GM12864 (cell line): ENCODE measurements at regions not wholly inside any gene's neighbourhood (a gene's known extent, or its start where the extent isn't known, plus 50 kb on each side); places are given as distances from the start of the nearest gene placed in this dataset.

Experiments
- DNase-seq: peaks from one replicate; pipeline ENCODE4 v3.0.0-alpha.2; 2011; ENCODE audit warnings: low read depth
- H3K4me3 ChIP-seq: 2 replicates; pipeline ENCODE4 v1.5.1; 2011; ENCODE audit warnings: mild to moderate bottlenecking, low read depth, low read length, control low read depth
- CTCF ChIP-seq: IDR thresholded peaks from 2 replicates; pipeline ENCODE4 v1.5.1; 2011; ENCODE audit warnings: low read depth, mild to moderate bottlenecking, moderate library complexity, low read length, control low read depth, inconsistent platforms; ENCODE audit errors: missing control alignments

GRCh38 chr1:104905322-104905721 lies 1155.6 kb downstream of the AMY1C start:
- DNase-seq, result no peak
- no peak for TF ChIP-seq CTCF
- H3K4me3 ChIP-seq, result no peak overlapping the region

GRCh38 chr1:104906141-104906540 lies 1156.4 kb downstream of the AMY1C start:
- DNase-seq, result no peak
- no peak for TF ChIP-seq CTCF

GRCh38 chr1:104919188-104919587 lies 1169.5 kb downstream of the AMY1C start:
- no peak for DNase-seq
- TF ChIP-seq CTCF, result no peak
- no peak overlapping the region for H3K4me3 ChIP-seq

More at GRCh38 chr1:104906141-104906540, 1156.4 kb downstream of the AMY1C start:
- no peak overlapping the region for H3K4me3 ChIP-seq

- no peak for DNase-seq
- TF ChIP-seq CTCF, result no peak
- H3K4me3 ChIP-seq, result no peak overlapping the region
These were observed 1171.8 kb downstream of the AMY1C start for GRCh38 chr1:104921525-104921924.

- no peak overlapping the region for H3K4me3 ChIP-seq
- DNase-seq, result no peak
- TF ChIP-seq CTCF, result no peak
These were observed 1173.4 kb downstream of the AMY1C start for GRCh38 chr1:104923075-104923474.

GRCh38 chr1:104929280-104929679 lies 1179.6 kb downstream of the AMY1C start:
- no peak for DNase-seq
- TF ChIP-seq CTCF, result no peak
- no peak overlapping the region for H3K4me3 ChIP-seq

- DNase-seq, result no peak
- H3K4me3 ChIP-seq, result no peak overlapping the region
- no peak for TF ChIP-seq CTCF
These were observed 1182.6 kb downstream of the AMY1C start for GRCh38 chr1:104932030-104932915.
